IPS-15b (cell line): ENCODE measurements at regions not wholly inside any gene's neighbourhood (a gene's known extent, or its start where the extent isn't known, plus 50 kb on each side); places are given as distances from the start of the nearest gene placed in this dataset.
"Not testable (repeated sequence)": the region's sequence is repeated elsewhere in the genome, so short reads cannot be mapped to it uniquely, and the experiment has no call there.

Experiments
- H3K27me3 ChIP-seq: one replicate; pipeline ENCODE4 v1.6.1; 2013; ENCODE audit warnings: low read length; ENCODE audit not compliant: control insufficient read depth, insufficient read depth
- H3K36me3 ChIP-seq: one replicate; pipeline ENCODE4 v1.6.1; 2013; ENCODE audit warnings: low read length; ENCODE audit not compliant: control insufficient read depth, insufficient read depth
- H3K4me1 ChIP-seq: one replicate; pipeline ENCODE4 v1.6.1; 2013; ENCODE audit warnings: mild to moderate bottlenecking, low read length; ENCODE audit not compliant: control insufficient read depth, insufficient read depth
- H3K4me3 ChIP-seq: one replicate; pipeline ENCODE4 v1.5.1; 2013; ENCODE audit warnings: low read depth, low read length
- H3K9ac ChIP-seq: one replicate; pipeline ENCODE4 v1.6.1; 2013; ENCODE audit warnings: low read depth, mild to moderate bottlenecking, low read length
- H3K9me3 ChIP-seq: one replicate; pipeline ENCODE4 v1.6.1; 2013; ENCODE audit warnings: mild to moderate bottlenecking, low read length; ENCODE audit not compliant: control insufficient read depth, insufficient read depth

GRCh38 chr6:166713434-166714186, 86.6 kb upstream of the RPS6KA2 start:
- Histone ChIP-seq H3K27me3 (peaks cover 5% of the 10 kb centered on the region), H3K4me1 (no peaks in the 10 kb centered on the region), H3K4me3 (no peak overlapping the region), H3K9ac (no peak overlapping the region), H3K9me3 (no peaks in the 10 kb centered on the region), H3K36me3 (no peaks in the 10 kb centered on the region)

DNA sequence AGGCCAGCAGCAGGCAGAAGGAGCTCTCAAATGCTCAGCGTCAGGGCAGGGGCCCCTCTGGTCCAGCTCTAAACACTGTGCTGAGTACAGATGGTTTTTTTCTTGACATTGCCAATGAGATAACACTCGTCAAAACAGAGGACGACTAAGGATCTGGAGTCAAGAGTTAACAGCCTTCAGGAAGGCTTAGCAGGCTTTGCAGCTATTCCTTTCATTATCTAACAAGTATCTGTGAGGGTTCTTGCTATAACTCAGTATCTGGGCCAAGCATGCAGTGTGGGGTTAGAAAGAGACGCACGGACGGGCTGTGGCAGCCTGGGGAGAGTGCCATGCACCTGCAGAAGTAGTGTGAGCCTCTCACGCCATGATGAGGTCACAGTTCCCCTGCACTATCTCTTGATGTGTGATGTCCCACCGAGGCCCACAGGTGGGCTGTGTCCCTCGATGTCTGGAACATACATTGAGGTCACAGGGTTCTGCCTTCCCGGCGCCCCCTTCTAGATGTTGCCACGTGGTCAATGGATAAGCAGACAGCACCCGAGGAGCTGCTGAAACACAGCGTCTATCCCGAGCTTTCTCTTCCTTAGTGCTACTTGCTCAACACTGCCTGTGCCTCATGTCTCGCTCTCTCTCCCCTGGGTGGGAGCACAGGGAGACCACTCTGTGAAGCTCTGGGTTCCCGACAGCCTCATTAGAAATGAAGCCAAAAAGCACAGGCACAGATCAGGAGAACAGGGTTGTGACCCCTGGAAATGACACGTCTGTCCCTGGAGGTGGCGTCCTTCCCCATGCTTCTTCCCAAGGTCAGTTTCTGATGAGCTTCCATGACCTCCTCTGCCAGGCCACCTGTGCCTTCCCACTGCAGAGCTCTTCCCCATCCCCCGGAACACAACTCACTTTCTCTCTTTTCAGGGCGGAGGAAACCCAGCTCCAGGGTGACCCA, 85.5 kb upstream of the RPS6KA2 start:
- H3K9me3 ChIP-seq, result no peaks in the 10 kb centered on the region
- peaks cover 11% of the 10 kb centered on the region for H3K27me3 ChIP-seq
- no peaks in the 10 kb centered on the region for H3K4me1 ChIP-seq
- H3K36me3 ChIP-seq, result no peaks in the 10 kb centered on the region
- no peak overlapping the region for H3K9ac ChIP-seq
- H3K4me3 ChIP-seq, result no peak overlapping the region

- Histone ChIP-seq H3K27me3 (peaks cover 15% of the 10 kb centered on the region), H3K9me3 (no peaks in the 10 kb centered on the region), H3K4me3 (no peak overlapping the region), H3K9ac (no peak overlapping the region), H3K4me1 (no peaks in the 10 kb centered on the region), H3K36me3 (no peaks in the 10 kb centered on the region)
Measured at GRCh38 chr6:166710084-166710483, 83.0 kb upstream of the RPS6KA2 start.

DNA sequence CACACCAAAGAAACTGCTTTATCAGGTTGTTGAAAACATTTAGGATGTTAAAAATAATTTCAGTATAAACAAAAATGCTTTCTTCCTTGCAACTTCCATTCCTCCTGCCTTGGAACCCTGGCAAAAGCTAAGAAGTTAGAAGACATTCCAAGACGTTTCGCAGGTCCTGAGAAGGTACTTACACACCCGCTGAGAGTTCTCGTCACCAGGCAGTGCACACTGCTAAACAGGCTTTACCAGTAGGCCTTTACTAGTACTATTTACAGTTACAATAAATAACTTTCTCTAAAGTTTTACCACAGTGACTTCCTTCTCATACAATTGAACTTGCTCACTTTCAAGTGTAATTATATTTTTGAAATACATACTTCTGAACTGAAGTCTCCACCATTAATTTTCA, 81.4 kb upstream of the RPS6KA2 start:
- Histone ChIP-seq H3K27me3 (peaks cover 15% of the 10 kb centered on the region), H3K9me3 (no peaks in the 10 kb centered on the region), H3K4me3 (no peak overlapping the region), H3K4me1 (peaks cover 9% of the 10 kb centered on the region), H3K36me3 (no peaks in the 10 kb centered on the region), H3K9ac (no peak overlapping the region)

DNA sequence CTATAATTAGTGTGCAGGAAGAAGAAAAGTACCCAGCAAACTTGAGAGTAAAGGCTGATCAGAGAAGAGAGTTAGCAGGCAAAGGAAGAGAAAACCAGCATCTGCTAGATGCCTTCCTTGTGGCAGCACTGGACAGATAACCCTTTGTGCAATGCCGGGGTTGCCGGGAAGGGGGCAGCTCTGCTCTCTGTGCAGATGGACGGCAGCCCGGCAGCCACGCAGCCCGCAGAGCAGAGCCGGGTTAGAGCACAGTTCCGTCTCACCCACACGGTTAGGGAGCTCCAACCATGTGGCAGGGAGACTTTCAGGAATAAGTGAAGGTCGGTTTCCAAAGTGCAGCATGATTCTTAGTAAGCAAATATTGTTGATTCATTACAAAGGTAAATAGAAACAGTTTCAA, 80.0 kb upstream of the RPS6KA2 start:
- H3K36me3 ChIP-seq, result no peaks in the 10 kb centered on the region
- peaks cover 15% of the 10 kb centered on the region for H3K27me3 ChIP-seq
- peaks cover 14% of the 10 kb centered on the region for H3K4me1 ChIP-seq
- no peak overlapping the region for H3K9ac ChIP-seq
- no peaks in the 10 kb centered on the region for H3K9me3 ChIP-seq
- H3K4me3 ChIP-seq, result no peak overlapping the region

GRCh38 chr6:166705069-166705468, 78.0 kb upstream of the RPS6KA2 start:
- Histone ChIP-seq H3K9ac (no peak overlapping the region), H3K4me1 (peaks cover 14% of the 10 kb centered on the region), H3K9me3 (no peaks in the 10 kb centered on the region), H3K4me3 (no peak overlapping the region), H3K27me3 (peaks cover 15% of the 10 kb centered on the region), H3K36me3 (no peaks in the 10 kb centered on the region)

- Histone ChIP-seq H3K9ac (no peak overlapping the region), H3K36me3 (no peaks in the 10 kb centered on the region), H3K4me1 (peaks cover 14% of the 10 kb centered on the region), H3K27me3 (peaks cover 15% of the 10 kb centered on the region), H3K9me3 (no peaks in the 10 kb centered on the region), H3K4me3 (no peak overlapping the region)
Measured at GRCh38 chr6:166704171-166704570, 77.1 kb upstream of the RPS6KA2 start.

- Histone ChIP-seq H3K27me3 (peaks cover 6% of the 10 kb centered on the region), H3K4me3 (no peak overlapping the region), H3K36me3 (no peaks in the 10 kb centered on the region), H3K4me1 (peaks cover 14% of the 10 kb centered on the region), H3K9me3 (no peaks in the 10 kb centered on the region), H3K9ac (no peak overlapping the region)
Measured at GRCh38 chr6:166703149-166703710, 76.2 kb upstream of the RPS6KA2 start.

DNA sequence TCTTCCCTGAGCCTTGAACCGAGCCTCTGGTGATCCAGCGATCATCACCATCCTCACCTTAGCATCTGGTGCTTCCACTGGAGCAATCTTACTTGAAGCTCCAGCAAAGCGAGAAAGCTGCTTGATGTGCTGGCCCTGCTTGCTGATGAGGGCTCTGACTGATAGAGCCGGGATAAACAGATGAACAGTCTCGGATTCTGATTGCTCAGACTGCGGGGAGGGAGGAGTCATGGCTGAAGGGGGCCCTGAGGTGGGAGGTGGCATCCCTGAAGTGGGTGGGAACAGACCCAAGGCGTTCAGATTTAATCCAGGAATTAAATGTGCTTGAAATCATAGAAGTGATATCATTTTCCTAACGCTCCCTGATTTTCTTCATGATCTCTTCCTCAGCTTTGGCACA, 74.4 kb upstream of the RPS6KA2 start:
- not testable (repeated sequence) for H3K9me3 ChIP-seq, H3K36me3 ChIP-seq, H3K9ac ChIP-seq, H3K4me3 ChIP-seq, H3K27me3 ChIP-seq
- H3K4me1 ChIP-seq, result peaks cover 14% of the 10 kb centered on the region

GRCh38 chr6:166700871-166701270, 73.8 kb upstream of the RPS6KA2 start:
- H3K4me3 ChIP-seq, H3K36me3 ChIP-seq, H3K9me3 ChIP-seq, H3K27me3 ChIP-seq, H3K9ac ChIP-seq: not testable (repeated sequence)
- H3K4me1 ChIP-seq, result peaks cover 14% of the 10 kb centered on the region

DNA sequence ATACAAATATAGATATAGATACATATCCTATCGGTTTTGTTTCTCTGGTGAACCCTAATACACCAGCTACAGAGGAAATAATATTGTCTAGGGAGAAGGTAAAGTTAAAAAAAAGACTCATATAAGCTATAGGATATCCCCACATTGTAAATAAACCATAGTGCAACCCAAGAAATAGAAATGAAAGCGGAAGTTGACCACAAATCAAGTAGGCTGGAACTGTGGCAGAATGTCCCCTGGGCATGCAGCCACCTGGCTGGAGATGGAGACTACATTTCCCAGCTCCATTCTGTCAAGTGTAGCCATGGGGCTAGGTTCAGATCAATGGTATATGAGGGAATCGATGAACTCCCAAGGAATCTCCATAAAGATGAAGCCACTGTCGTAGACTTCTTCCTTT, 70.1 kb upstream of the RPS6KA2 start:
- H3K4me1 ChIP-seq, result no peaks in the 10 kb centered on the region
- no peaks in the 10 kb centered on the region for H3K36me3 ChIP-seq
- H3K9me3 ChIP-seq, result no peaks in the 10 kb centered on the region
- H3K9ac ChIP-seq, result no peak overlapping the region
- H3K27me3 ChIP-seq, result no peaks in the 10 kb centered on the region
- H3K4me3 ChIP-seq, result no peak overlapping the region
